ENCODE measurements at regions not wholly inside any gene's neighbourhood (a gene's known extent, or its start where the extent isn't known, plus 50 kb on each side); places are given as distances from the start of the nearest gene placed in this dataset.

DNA sequence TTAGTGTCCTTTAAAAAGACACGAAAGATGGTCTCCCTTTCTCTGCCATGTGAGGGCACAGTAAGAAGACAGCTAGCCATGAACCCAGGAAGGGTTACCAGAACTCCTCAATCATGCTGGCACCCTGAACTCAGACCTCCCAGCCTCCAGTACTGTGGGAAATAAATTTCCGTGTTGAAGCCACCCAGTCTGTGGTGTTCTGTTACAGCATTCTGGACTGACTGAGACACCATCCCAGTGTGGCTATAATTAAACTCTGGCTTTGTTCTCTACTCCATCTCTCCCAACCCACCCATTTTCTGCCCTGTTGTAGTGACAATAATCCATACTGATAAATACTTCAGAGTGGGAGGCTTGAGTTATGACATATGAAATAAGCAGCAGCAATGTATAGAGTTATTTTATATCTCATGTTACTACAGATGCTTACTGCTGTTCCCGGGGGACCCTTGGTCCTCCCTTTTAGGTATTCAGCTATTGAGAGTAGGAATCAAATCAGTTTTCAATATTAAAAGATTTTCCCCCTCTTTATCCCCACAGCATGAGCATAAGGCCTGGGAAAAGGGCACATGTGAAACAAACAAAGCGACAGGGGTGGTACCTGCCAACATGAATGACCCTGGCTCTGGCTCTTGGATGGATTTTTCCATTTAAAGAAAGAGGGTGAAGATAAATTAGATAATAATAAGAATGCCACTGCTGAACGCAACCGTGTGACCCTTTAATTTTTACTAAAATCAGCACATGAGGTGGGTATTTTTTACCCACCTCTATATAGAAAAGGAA lies 224.3 kb upstream of the SLC35B3 start:
- TF ChIP-seq, protein P1, sequence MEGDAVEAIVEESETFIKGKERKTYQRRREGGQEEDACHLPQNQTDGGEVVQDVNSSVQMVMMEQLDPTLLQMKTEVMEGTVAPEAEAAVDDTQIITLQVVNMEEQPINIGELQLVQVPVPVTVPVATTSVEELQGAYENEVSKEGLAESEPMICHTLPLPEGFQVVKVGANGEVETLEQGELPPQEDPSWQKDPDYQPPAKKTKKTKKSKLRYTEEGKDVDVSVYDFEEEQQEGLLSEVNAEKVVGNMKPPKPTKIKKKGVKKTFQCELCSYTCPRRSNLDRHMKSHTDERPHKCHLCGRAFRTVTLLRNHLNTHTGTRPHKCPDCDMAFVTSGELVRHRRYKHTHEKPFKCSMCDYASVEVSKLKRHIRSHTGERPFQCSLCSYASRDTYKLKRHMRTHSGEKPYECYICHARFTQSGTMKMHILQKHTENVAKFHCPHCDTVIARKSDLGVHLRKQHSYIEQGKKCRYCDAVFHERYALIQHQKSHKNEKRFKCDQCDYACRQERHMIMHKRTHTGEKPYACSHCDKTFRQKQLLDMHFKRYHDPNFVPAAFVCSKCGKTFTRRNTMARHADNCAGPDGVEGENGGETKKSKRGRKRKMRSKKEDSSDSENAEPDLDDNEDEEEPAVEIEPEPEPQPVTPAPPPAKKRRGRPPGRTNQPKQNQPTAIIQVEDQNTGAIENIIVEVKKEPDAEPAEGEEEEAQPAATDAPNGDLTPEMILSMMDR (IDR thresholded peaks at IDR 0.05 in 4 of 5, conservative IDR thresholded peaks at IDR 0.05 in 1 of 5) = no peak
- TF ChIP-seq POLR2A (IDR thresholded peaks at IDR 0.05) = no peak

All from gastrocnemius medialis (tissue), 4 donors.